Uterus (tissue), 3 donors: ENCODE measurements at regions not wholly inside any gene's neighbourhood (a gene's known extent, or its start where the extent isn't known, plus 50 kb on each side); places are given as distances from the start of the nearest gene placed in this dataset.

Experiments used
- DNase-seq, 2 donors: peaks; one replicate each; pipeline ENCODE4 v3.0.0-alpha.2; 2019 to 2020
- H3K27ac ChIP-seq, 2 donors: fragments of 200-600 bp; sonication (generic); 1 replicate in 1 of 2; 2 replicates in 1 of 2; pipeline ENCODE4 v1.5.1; 2016 to 2018
- H3K27me3 ChIP-seq, 2 donors: fragments of 200-600 bp; sonication (generic); one replicate each; pipeline ENCODE4 v1.5.1; 2018 to 2019; ENCODE audit warnings: control low read depth in 1 of 2
- H3K36me3 ChIP-seq, 2 donors: fragments of 200-600 bp; sonication (generic); one replicate each; pipeline ENCODE4 v1.5.1; 2019; ENCODE audit warnings: control low read depth in 1 of 2
- H3K4me1 ChIP-seq, 2 donors: fragments of 200-600 bp; sonication (generic); one replicate each; pipeline ENCODE4 v1.5.1; 2018 to 2019; ENCODE audit warnings: control low read depth in 1 of 2
- H3K4me3 ChIP-seq, 2 donors: fragments of 200-600 bp; sonication (generic); 1 replicate in 1 of 2; 2 replicates in 1 of 2; pipeline ENCODE4 v1.5.1; 2018 to 2019; ENCODE audit warnings: mild to moderate bottlenecking in 1 of 2
- H3K9me3 ChIP-seq, 2 donors: fragments of 200-600 bp; sonication (generic); one replicate each; pipeline ENCODE4 v1.5.1; 2019; ENCODE audit warnings: control low read depth in 1 of 2
- POLR2A ChIP-seq, 2 donors: fragments of 450-650 bp; IDR thresholded peaks; one replicate each; pipeline ENCODE4 v1.6.1; 2016; ENCODE audit warnings: antibody characterized with exemption in 2 of 2, mild to moderate bottlenecking in 1 of 2, moderate library complexity in 1 of 2
- intact Hi-C: fragments of 100-400 bp; cut with DNase I; formaldehyde crosslinking; loops from one replicate; pipeline ENCODE4 v1.15.1; 2023; ENCODE audit warnings: low total_unique reads
- TF ChIP-seq, protein P1 (sequence below), 4 experiments: fragments of 200-600 bp in 2 of 4; fragments of 450-650 bp in 2 of 4; sonication (generic) in 2 of 4; IDR thresholded peaks; one replicate each; pipeline ENCODE4 v1.5.1; 2016 to 2019; ENCODE audit warnings: antibody characterized with exemption in 4 of 4, mild to moderate bottlenecking in 2 of 4, moderate library complexity in 1 of 4
- donor health status: DM: yes; HTN: yes; CAD: no.

DNA sequence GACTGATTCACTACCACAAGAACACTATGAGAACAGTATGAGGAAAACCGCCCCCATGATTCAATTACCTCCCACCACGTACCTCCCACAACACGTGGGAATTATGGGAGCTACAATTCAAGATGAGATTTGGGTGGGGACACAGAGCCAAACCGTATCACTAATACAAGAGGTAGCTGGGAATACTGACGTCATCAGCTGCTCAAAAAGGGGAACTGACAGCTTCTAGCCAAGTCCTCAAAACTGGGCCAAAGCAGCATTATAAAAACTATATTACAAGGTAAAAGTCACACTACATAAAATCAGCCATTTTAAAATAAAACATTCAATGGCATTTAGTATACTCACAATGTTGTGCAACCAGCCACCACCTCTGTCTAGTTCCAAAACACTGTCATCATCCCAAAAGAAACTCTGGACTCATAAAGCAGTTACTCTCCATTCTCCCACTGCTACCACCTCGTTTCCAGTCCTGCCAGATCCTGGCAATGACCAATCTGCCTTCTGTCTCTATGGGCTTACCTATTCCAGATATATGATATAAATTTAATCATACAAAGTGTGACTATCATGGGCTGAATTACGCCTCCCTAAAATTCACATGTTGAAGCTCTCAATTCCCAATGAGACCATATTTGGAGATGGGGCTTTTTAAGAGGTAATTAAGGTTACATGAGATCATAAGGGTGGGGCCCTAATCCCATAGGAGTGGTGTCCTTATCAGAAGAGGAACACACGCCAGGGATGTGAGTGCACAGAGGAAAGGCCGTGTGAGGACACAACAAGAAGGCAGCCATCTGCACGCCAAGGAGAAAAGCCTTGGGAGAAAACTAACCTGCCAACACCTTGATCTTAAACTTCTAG lies 192.1 kb downstream of the SETD4 start:
- Histone ChIP-seq H3K27me3 (no peaks in the 10 kb centered on the region), H3K9me3 (no peaks in the 10 kb centered on the region), H3K4me1 (no peaks in the 10 kb centered on the region), H3K27ac (no peak overlapping the region), H3K36me3 (no peaks in the 10 kb centered on the region), H3K4me3 (no peak overlapping the region)
- TF ChIP-seq POLR2A (IDR thresholded peaks at IDR 0.05), result no peak
- TF ChIP-seq, protein P1, sequence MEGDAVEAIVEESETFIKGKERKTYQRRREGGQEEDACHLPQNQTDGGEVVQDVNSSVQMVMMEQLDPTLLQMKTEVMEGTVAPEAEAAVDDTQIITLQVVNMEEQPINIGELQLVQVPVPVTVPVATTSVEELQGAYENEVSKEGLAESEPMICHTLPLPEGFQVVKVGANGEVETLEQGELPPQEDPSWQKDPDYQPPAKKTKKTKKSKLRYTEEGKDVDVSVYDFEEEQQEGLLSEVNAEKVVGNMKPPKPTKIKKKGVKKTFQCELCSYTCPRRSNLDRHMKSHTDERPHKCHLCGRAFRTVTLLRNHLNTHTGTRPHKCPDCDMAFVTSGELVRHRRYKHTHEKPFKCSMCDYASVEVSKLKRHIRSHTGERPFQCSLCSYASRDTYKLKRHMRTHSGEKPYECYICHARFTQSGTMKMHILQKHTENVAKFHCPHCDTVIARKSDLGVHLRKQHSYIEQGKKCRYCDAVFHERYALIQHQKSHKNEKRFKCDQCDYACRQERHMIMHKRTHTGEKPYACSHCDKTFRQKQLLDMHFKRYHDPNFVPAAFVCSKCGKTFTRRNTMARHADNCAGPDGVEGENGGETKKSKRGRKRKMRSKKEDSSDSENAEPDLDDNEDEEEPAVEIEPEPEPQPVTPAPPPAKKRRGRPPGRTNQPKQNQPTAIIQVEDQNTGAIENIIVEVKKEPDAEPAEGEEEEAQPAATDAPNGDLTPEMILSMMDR (IDR thresholded peaks at IDR 0.05), result no peak
- no peak for DNase-seq
- intact Hi-C loops, result no loop called here

GRCh38 chr21:35864039-35864438 lies 196.3 kb downstream of the SETD4 start:
- no peak overlapping the region for H3K27ac ChIP-seq
- H3K36me3 ChIP-seq, result no peaks in the 10 kb centered on the region
- H3K4me3 ChIP-seq, result no peak overlapping the region
- intact Hi-C loops, result no loop called here
- no peaks in the 10 kb centered on the region for H3K9me3 ChIP-seq
- no peaks in the 10 kb centered on the region for H3K27me3 ChIP-seq
- DNase-seq, result no peak
- no peak for TF ChIP-seq POLR2A (IDR thresholded peaks at IDR 0.05)
- TF ChIP-seq, protein P1 (IDR thresholded peaks at IDR 0.05), result no peak
- no peaks in the 10 kb centered on the region for H3K4me1 ChIP-seq

- intact Hi-C loops, result no loop called here
- TF ChIP-seq POLR2A (IDR thresholded peaks at IDR 0.05), result no peak
- no peak overlapping the region for H3K27ac ChIP-seq
- no peaks in the 10 kb centered on the region for H3K4me1 ChIP-seq
- H3K27me3 ChIP-seq, result no peaks in the 10 kb centered on the region
- no peak overlapping the region for H3K4me3 ChIP-seq
- DNase-seq, result no peak
- no peaks in the 10 kb centered on the region for H3K36me3 ChIP-seq
- H3K9me3 ChIP-seq, result no peaks in the 10 kb centered on the region
Observed at GRCh38 chr21:35862969-35863368, 197.4 kb downstream of the SETD4 start.

- TF ChIP-seq POLR2A (IDR thresholded peaks at IDR 0.05), result no peak
- TF ChIP-seq, protein P1 (IDR thresholded peaks at IDR 0.05), result no peak
- DNase-seq, result no peak
- Histone ChIP-seq H3K4me3 (no peak overlapping the region), H3K27me3 (no peaks in the 10 kb centered on the region), H3K27ac (no peak overlapping the region), H3K4me1 (no peaks in the 10 kb centered on the region), H3K9me3 (no peaks in the 10 kb centered on the region), H3K36me3 (no peaks in the 10 kb centered on the region)
- intact Hi-C loops, result no loop called here
Observed at GRCh38 chr21:35861661-35862060, 198.7 kb downstream of the SETD4 start.

GRCh38 chr21:35860189-35860869 lies 200.0 kb downstream of the SETD4 start:
- Histone ChIP-seq H3K4me1 (no peaks in the 10 kb centered on the region), H3K27me3 (no peaks in the 10 kb centered on the region), H3K36me3 (no peaks in the 10 kb centered on the region), H3K4me3 (no peak overlapping the region), H3K9me3 (no peaks in the 10 kb centered on the region), H3K27ac (no peak overlapping the region)
- TF ChIP-seq POLR2A (IDR thresholded peaks at IDR 0.05), result no peak
- TF ChIP-seq, protein P1 (IDR thresholded peaks at IDR 0.05), result no peak
- no peak for DNase-seq
- intact Hi-C loops, result no loop called here
